ENCODE measurements at regions not wholly inside any gene's neighbourhood (a gene's known extent, or its start where the extent isn't known, plus 50 kb on each side); places are given as distances from the start of the nearest gene placed in this dataset.
A peak's percentile ranks its signal among the peaks of the same experiment; 100 is the strongest.

GRCh38 chr14:34227834-34228649, 234.0 kb downstream of the SPTSSA start (continued):
- peak; percentile 54; the same call in 1 of the 2 replicates for TF ChIP-seq STAG1 (CRISPR knock-in tag; IDR thresholded peaks at IDR 0.05; ENCODE audit: borderline replicate concordance)
- peak; percentile 15; the same call in 1 of the 2 replicates for TF ChIP-seq CXXC5 (CRISPR knock-in tag; IDR thresholded peaks at IDR 0.05)
- TF ChIP-seq, protein P1, sequence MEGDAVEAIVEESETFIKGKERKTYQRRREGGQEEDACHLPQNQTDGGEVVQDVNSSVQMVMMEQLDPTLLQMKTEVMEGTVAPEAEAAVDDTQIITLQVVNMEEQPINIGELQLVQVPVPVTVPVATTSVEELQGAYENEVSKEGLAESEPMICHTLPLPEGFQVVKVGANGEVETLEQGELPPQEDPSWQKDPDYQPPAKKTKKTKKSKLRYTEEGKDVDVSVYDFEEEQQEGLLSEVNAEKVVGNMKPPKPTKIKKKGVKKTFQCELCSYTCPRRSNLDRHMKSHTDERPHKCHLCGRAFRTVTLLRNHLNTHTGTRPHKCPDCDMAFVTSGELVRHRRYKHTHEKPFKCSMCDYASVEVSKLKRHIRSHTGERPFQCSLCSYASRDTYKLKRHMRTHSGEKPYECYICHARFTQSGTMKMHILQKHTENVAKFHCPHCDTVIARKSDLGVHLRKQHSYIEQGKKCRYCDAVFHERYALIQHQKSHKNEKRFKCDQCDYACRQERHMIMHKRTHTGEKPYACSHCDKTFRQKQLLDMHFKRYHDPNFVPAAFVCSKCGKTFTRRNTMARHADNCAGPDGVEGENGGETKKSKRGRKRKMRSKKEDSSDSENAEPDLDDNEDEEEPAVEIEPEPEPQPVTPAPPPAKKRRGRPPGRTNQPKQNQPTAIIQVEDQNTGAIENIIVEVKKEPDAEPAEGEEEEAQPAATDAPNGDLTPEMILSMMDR (IDR thresholded peaks at IDR 0.05 in 2 of 3, conservative IDR thresholded peaks at IDR 0.05 in 1 of 3; ENCODE audit: insufficient read depth in 2 of 3, low read depth in 1 of 3, low read length in 3 of 3): peak; percentile 70 to 76 (median 72)
- TF ChIP-seq RAD21 (CRISPR knock-in tag; conservative IDR thresholded peaks at IDR 0.05 in 1 of 2, IDR thresholded peaks at IDR 0.05 in 1 of 2): peak; percentile 77 to 84
- TF ChIP-seq, protein P2, sequence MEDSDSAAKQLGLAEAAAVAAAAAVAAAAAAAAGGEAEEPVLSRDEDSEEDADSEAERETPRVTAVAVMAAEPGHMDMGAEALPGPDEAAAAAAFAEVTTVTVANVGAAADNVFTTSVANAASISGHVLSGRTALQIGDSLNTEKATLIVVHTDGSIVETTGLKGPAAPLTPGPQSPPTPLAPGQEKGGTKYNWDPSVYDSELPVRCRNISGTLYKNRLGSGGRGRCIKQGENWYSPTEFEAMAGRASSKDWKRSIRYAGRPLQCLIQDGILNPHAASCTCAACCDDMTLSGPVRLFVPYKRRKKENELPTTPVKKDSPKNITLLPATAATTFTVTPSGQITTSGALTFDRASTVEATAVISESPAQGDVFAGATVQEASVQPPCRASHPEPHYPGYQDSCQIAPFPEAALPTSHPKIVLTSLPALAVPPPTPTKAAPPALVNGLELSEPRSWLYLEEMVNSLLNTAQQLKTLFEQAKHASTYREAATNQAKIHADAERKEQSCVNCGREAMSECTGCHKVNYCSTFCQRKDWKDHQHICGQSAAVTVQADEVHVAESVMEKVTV (CRISPR knock-in tag; IDR thresholded peaks at IDR 0.05): peak; percentile 79
- TF ChIP-seq MNT (conservative IDR thresholded peaks at IDR 0.05): peak; percentile 23 to 26; a peak in 1 of 4 replicates
- TF ChIP-seq RERE (CRISPR knock-in tag; IDR thresholded peaks at IDR 0.05; ENCODE audit: borderline replicate concordance): no peak
- TF ChIP-seq SMC3 (conservative IDR thresholded peaks at IDR 0.05; ENCODE audit: insufficient read depth, low read depth, low read length): peak; percentile 62

Data from K562 (cell line).